WTC11 (cell line): ENCODE measurements at regions not wholly inside any gene's neighbourhood (a gene's known extent, or its start where the extent isn't known, plus 50 kb on each side); places are given as distances from the start of the nearest gene placed in this dataset.

Source experiments
- ZNF671 ChIP-seq: fragments of 250-450 bp; sonication (Bioruptor Pico); IDR thresholded peaks from 2 replicates; pipeline ENCODE4 v1.8.0; 2021; ENCODE audit warnings: mild to moderate bottlenecking
- TF ChIP-seq, protein P1 (sequence below): fragments of 200-600 bp; IDR thresholded peaks from 2 replicates; pipeline ENCODE4 v1.8.0; 2022; ENCODE audit warnings: antibody characterized with exemption

DNA sequence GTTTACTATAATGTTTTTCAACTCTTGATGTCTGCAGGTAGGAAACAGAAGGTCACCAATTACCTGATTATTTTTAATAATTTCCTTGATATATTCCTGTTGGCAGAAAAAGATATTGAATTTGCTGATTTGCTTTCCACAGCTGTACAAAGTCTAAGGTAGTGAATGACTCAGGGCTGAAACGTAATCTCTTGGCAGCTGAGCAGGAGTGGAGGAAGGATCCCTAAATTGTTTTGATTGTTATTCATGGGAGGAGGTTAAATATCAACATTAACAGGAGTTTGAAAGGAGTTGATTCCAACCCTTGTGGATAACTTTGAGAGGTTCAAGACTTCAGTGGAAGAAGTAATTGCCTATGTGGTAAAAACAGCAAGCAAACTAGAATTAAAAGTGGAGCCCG, 345.2 kb upstream of the SLC8A1 start:
- TF ChIP-seq, protein P1, sequence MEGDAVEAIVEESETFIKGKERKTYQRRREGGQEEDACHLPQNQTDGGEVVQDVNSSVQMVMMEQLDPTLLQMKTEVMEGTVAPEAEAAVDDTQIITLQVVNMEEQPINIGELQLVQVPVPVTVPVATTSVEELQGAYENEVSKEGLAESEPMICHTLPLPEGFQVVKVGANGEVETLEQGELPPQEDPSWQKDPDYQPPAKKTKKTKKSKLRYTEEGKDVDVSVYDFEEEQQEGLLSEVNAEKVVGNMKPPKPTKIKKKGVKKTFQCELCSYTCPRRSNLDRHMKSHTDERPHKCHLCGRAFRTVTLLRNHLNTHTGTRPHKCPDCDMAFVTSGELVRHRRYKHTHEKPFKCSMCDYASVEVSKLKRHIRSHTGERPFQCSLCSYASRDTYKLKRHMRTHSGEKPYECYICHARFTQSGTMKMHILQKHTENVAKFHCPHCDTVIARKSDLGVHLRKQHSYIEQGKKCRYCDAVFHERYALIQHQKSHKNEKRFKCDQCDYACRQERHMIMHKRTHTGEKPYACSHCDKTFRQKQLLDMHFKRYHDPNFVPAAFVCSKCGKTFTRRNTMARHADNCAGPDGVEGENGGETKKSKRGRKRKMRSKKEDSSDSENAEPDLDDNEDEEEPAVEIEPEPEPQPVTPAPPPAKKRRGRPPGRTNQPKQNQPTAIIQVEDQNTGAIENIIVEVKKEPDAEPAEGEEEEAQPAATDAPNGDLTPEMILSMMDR = no peak
- no peak for TF ChIP-seq ZNF671 (CRISPR knock-in tag)
